ENCODE measurements at regions not wholly inside any gene's neighbourhood (a gene's known extent, or its start where the extent isn't known, plus 50 kb on each side); places are given as distances from the start of the nearest gene placed in this dataset.

- TF ChIP-seq CTCF (conservative IDR thresholded peaks at IDR 0.05; ENCODE audit: low read depth, low read length) (no peak), EZH2 (IDR thresholded peaks at IDR 0.05; ENCODE audit: low read length, unreplicated experiment) (no peak)
These were observed 130.2 kb upstream of the EEA1 start for GRCh38 chr12:93059288-93059687.

All from PC-3 (cell line).